ENCODE measurements at regions not wholly inside any gene's neighbourhood (a gene's known extent, or its start where the extent isn't known, plus 50 kb on each side); places are given as distances from the start of the nearest gene placed in this dataset.

GRCh38 chr13:76638181-76638580 is 248.0 kb downstream of the KCTD12 start:
- TF ChIP-seq EZH2 (IDR thresholded peaks at IDR 0.05; ENCODE audit: insufficient read depth, poor library complexity, severe bottlenecking) (no peak), EZH2phosphoT487 (IDR thresholded peaks at IDR 0.05; ENCODE audit: insufficient read depth, low read depth) (no peak)
